IMR-90 (cell line): ENCODE measurements at regions not wholly inside any gene's neighbourhood (a gene's known extent, or its start where the extent isn't known, plus 50 kb on each side); places are given as distances from the start of the nearest gene placed in this dataset.
A peak's percentile ranks its signal among the peaks of the same experiment; 100 is the strongest.

ENCODE experiments used
- ATAC-seq: fragments of 200-7000 bp; cut with Tn5 transposase; 2 replicates; pipeline ENCODE4 v1.9.1; 2020; ENCODE audit warnings: low read depth, mild to moderate bottlenecking, moderate library complexity
- BruUV-seq: library from RNA; stranded (reverse); fragments of 400-500 nt; replicated peaks from 2 replicates; lab custom pipeline; 2021; lab: Mats Ljungman, UMichigan
- CTCF ChIA-PET: fragments of 300-600 bp; formaldehyde crosslinking; extraction: SDS; loops from one replicate; lab custom pipeline; 2021; ENCODE audit warnings: antibody characterized with exemption; lab: Yijun Ruan, JAX
- POLR2A ChIA-PET: fragments of 300-600 bp; sonication (Branson Sonifier 250); formaldehyde crosslinking; loops from one replicate; lab custom pipeline; 2022; ENCODE audit warnings: antibody characterized with exemption; ENCODE audit not compliant: unreplicated experiment; lab: Charles Lee
- DNase-seq: peaks from one replicate; pipeline ENCODE4 v3.0.0; 2013
- H2AFZ ChIP-seq: replicated peaks from 2 replicates; pipeline ENCODE3; 2013; ENCODE audit warnings: low read length, mild to moderate bottlenecking; ENCODE audit not compliant: poor library complexity
- H2AK5ac ChIP-seq: 2 replicates; pipeline ENCODE4 v1.6.1; 2013; ENCODE audit warnings: low read depth, low read length, inconsistent platforms
- H2AK9ac ChIP-seq: replicated peaks from 2 replicates; pipeline ENCODE3; 2013; ENCODE audit warnings: mild to moderate bottlenecking, low read depth, low read length, moderate library complexity; ENCODE audit not compliant: poor library complexity
- H2BK120ac ChIP-seq: 2 replicates; pipeline ENCODE4 v1.6.1; 2013; ENCODE audit warnings: low read depth, low read length, inconsistent platforms
- H2BK15ac ChIP-seq: 3 replicates; pipeline ENCODE4 v1.6.1; 2013; ENCODE audit warnings: low read depth, low read length, inconsistent platforms
- H2BK20ac ChIP-seq: 2 replicates; pipeline ENCODE4 v1.6.1; 2013; ENCODE audit warnings: low read depth, mild to moderate bottlenecking, inconsistent platforms, low read length, moderate library complexity
- H2BK5ac ChIP-seq: 2 replicates; pipeline ENCODE4 v1.6.1; 2013; ENCODE audit warnings: mild to moderate bottlenecking, low read depth, low read length, inconsistent platforms; ENCODE audit not compliant: poor library complexity, severe bottlenecking
- H3K14ac ChIP-seq: replicated peaks from 2 replicates; pipeline ENCODE4 v1.6.1; 2013; ENCODE audit warnings: low read depth, low read length, inconsistent platforms
- H3K18ac ChIP-seq: 2 replicates; pipeline ENCODE4 v1.6.1; 2013; ENCODE audit warnings: low read depth, low read length, control low read depth
- H3K23ac ChIP-seq: 2 replicates; pipeline ENCODE4 v1.6.1; 2013; ENCODE audit warnings: low read depth, low read length, inconsistent platforms
- H3K27ac ChIP-seq: 2 replicates; pipeline ENCODE4 v1.5.1; 2013; ENCODE audit warnings: mild to moderate bottlenecking, control low read depth, low read length; ENCODE audit not compliant: insufficient read depth
- H3K27me3 ChIP-seq: 2 replicates; pipeline ENCODE4 v1.6.1; 2013; ENCODE audit warnings: low read length; ENCODE audit not compliant: control insufficient read depth, insufficient read depth
- H3K36me3 ChIP-seq: 2 replicates; pipeline ENCODE4 v1.6.1; 2013; ENCODE audit warnings: low read length, mixed read lengths; ENCODE audit not compliant: control insufficient read depth, insufficient read depth
- H3K4ac ChIP-seq: 2 replicates; pipeline ENCODE4 v1.6.1; 2013; ENCODE audit warnings: low read depth, low read length, inconsistent platforms
- H3K4me1 ChIP-seq: 2 replicates; pipeline ENCODE4 v1.6.1; 2013; ENCODE audit warnings: low read length, mixed read lengths; ENCODE audit not compliant: control insufficient read depth, insufficient read depth
- H3K4me2 ChIP-seq: 2 replicates; pipeline ENCODE4 v1.6.1; 2013; ENCODE audit warnings: low read depth, mild to moderate bottlenecking, control low read depth, low read length, moderate library complexity
- H3K4me3 ChIP-seq: 2 replicates; pipeline ENCODE4 v1.5.1; 2013; ENCODE audit warnings: low read depth, mild to moderate bottlenecking, control low read depth, low read length, moderate library complexity; ENCODE audit not compliant: insufficient read depth
- H3K56ac ChIP-seq: 2 replicates; pipeline ENCODE4 v1.6.1; 2013; ENCODE audit warnings: low read length, inconsistent platforms; ENCODE audit not compliant: insufficient read depth; ENCODE audit errors: extremely low read depth
- H3K79me1 ChIP-seq, 2 experiments: 2 replicates each; pipeline ENCODE4 v1.6.1; 2013; ENCODE audit warnings: low read length in 2 of 2, inconsistent platforms in 1 of 2, low read depth in 1 of 2
- H3K9ac ChIP-seq: 2 replicates; pipeline ENCODE4 v1.6.1; 2013; ENCODE audit warnings: low read depth, low read length, control low read depth
- H3K9me1 ChIP-seq: 2 replicates; pipeline ENCODE4 v1.6.1; 2013; ENCODE audit warnings: low read length, inconsistent platforms; ENCODE audit not compliant: insufficient read depth
- H3K9me3 ChIP-seq: 2 replicates; pipeline ENCODE4 v1.6.1; 2013; ENCODE audit warnings: low read length; ENCODE audit not compliant: control insufficient read depth, insufficient read depth
- H4K20me1 ChIP-seq: 2 replicates; pipeline ENCODE4 v1.6.1; 2013; ENCODE audit warnings: low read length, inconsistent platforms; ENCODE audit not compliant: insufficient read depth
- H4K5ac ChIP-seq: 2 replicates; pipeline ENCODE4 v1.6.1; 2013; ENCODE audit warnings: mild to moderate bottlenecking, low read depth, low read length, control low read depth
- H4K8ac ChIP-seq, 2 experiments: 2 replicates each; pipeline ENCODE4 v1.6.1; 2013; ENCODE audit warnings: low read depth in 2 of 2, low read length in 2 of 2, control low read depth in 1 of 2, inconsistent platforms in 1 of 2
- H4K91ac ChIP-seq: 2 replicates; pipeline ENCODE4 v1.6.1; 2013; ENCODE audit warnings: low read depth, low read length, inconsistent platforms; ENCODE audit not compliant: insufficient read depth
- BHLHE40 ChIP-seq: fragments of 150-350 bp; IDR thresholded peaks from 2 replicates; pipeline ENCODE4 v1.6.1; 2016; ENCODE audit warnings: mild to moderate bottlenecking, low read depth, low read length
- FOS ChIP-seq: fragments of 150-350 bp; IDR thresholded peaks from 2 replicates; pipeline ENCODE4 v1.6.1; 2016; ENCODE audit warnings: low read depth, low read length
- MAFK ChIP-seq: IDR thresholded peaks from 2 replicates; pipeline ENCODE4 v1.6.1; 2012; ENCODE audit warnings: low read depth, low read length, improper control_type of control experiment
- MXI1 ChIP-seq: IDR thresholded peaks from 2 replicates; pipeline ENCODE4 v1.6.1; 2012; ENCODE audit warnings: low read depth, mild to moderate bottlenecking, low read length, moderate library complexity, borderline replicate concordance
- RFX5 ChIP-seq: IDR thresholded peaks from 2 replicates; pipeline ENCODE4 v1.8.0; 2012; ENCODE audit warnings: low read depth, mild to moderate bottlenecking, low read length, moderate library complexity
- WGBS, 2 experiments: methylation state at CpG; one replicate each; pipeline versions ENCODE4 v1.1.5 to v1.1.7; 2013; ENCODE audit warnings: missing lambda C conversion rate in 2 of 2; ENCODE audit not compliant: insufficient read length in 1 of 2; ENCODE audit errors: extremely low coverage in 2 of 2; 5-methylcytosine and 5-hydroxymethylcytosine counted together
- dilution Hi-C: fragments of 300-500 bp; cut with HindIII; formaldehyde crosslinking; loops from one replicate; pipeline ENCODE4 v1.14.3; 2018; ENCODE audit warnings: low sequenced_read_pairs; ENCODE audit not compliant: unreplicated experiment
- in situ Hi-C: fragments of 300-500 bp; cut with MboI; formaldehyde crosslinking; loops from 3 replicates; pipeline ENCODE4 v1.14.3; 2019; ENCODE audit warnings: low sequenced_read_pairs, inconsistent platforms, mixed read lengths
- intact Hi-C: fragments of 100-400 bp; cut with micrococcal nuclease; formaldehyde crosslinking; loops from 2 replicates; pipeline ENCODE4 v1.10.0; 2022

DNA sequence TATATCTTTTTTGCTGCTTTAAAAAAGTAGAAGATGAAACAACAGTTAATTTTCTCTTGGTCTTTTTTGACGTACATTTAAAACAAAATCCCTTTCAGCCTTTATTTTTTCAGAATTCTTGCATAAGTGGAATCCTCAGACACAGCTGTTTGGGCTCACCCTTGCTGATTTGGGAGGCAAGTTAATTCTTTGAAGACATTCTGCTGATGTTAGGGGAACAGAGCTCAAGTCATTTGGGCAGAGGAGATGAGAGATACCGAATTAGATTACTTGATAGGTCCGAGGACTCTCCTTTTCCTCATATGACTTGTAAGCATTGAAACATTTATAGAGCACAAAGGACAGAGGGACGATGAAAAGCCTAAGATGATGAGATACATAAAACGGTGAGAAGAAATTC lies 567.9 kb upstream of the CITED2 start:
- Histone ChIP-seq H2BK5ac (peak overlapping the region; percentile 98), H3K27ac (peak overlapping the region; percentile 58; the same call in 1 of the 2 replicates), H3K14ac (peak overlapping the region; percentile 88), H3K23ac (peak overlapping the region; percentile 83; the same call in 1 of the 2 replicates), H3K79me1 (no peaks in the 10 kb centered on the region), H2AFZ (no peak overlapping the region), H3K4me3 (no peak overlapping the region), H3K56ac (0 out of 2 replicates have a peak overlapping the region, but pooled peaks have one; percentile 62), H4K5ac (peak overlapping the region; percentile 85; the same call in 1 of the 2 replicates), H3K9ac (0 out of 2 replicates have a peak overlapping the region, but pooled peaks have one; percentile 6), H3K9me1 (peaks cover 3% of the 10 kb centered on the region), H4K91ac (peak overlapping the region; percentile 89), H3K4me1 (peaks cover 8% of the 10 kb centered on the region), H2AK5ac (peak overlapping the region; percentile 88), H3K4ac (peak overlapping the region; percentile 93; the same call in 1 of the 2 replicates), H4K20me1 (no peaks in the 10 kb centered on the region), H2BK15ac (peak overlapping the region; percentile 98), H3K36me3 (no peaks in the 10 kb centered on the region), H2BK120ac (peak overlapping the region; percentile 96), H3K9me3 (no peaks in the 10 kb centered on the region), H3K18ac (peak overlapping the region; percentile 88), H2BK20ac (peak overlapping the region; percentile 96), H2AK9ac (no peak overlapping the region), H4K8ac (peak overlapping the region; percentile 82 to 92), H3K27me3 (no peaks in the 10 kb centered on the region), H3K4me2 (no peak overlapping the region)
- in situ Hi-C loops, result no loop called here
- CTCF ChIA-PET, result no interaction called here
- dilution Hi-C loops, result no loop called here
- BruUV-seq, result no TSS peak
- ATAC-seq, result no peak
- TF ChIP-seq MXI1, result no peak
- TF ChIP-seq MAFK, result no peak
- no peak for TF ChIP-seq BHLHE40
- no peak for TF ChIP-seq FOS
- no peak for TF ChIP-seq RFX5
- no peak for DNase-seq
- 71% methylated on average over 1 of the region's 5 CpGs; no CpG with 5 or more reads in 1 of the 2 experiments for WGBS, 2 experiments
- intact Hi-C loops, result no loop called here
- POLR2A ChIA-PET, result no interaction called here
